WERI-Rb-1 (cell line): ENCODE measurements at regions not wholly inside any gene's neighbourhood (a gene's known extent, or its start where the extent isn't known, plus 50 kb on each side); places are given as distances from the start of the nearest gene placed in this dataset.

Source experiments
- DNase-seq: peaks from one replicate; pipeline ENCODE4 v3.0.0-alpha.2; 2020
- H3K27ac ChIP-seq: fragments of 250-450 bp; sonication (Bioruptor Pico); 2 replicates; pipeline ENCODE4 v1.5.1; 2020; ENCODE audit warnings: mild to moderate bottlenecking, moderate library complexity
- H3K27me3 ChIP-seq: fragments of 250-450 bp; sonication (Bioruptor Pico); 2 replicates; pipeline ENCODE4 v1.5.1; 2021; ENCODE audit warnings: mild to moderate bottlenecking, low read depth, moderate library complexity; ENCODE audit not compliant: insufficient read depth, severe bottlenecking
- H3K36me3 ChIP-seq: fragments of 250-450 bp; sonication (Bioruptor Pico); 2 replicates; pipeline ENCODE4 v1.5.1; 2020; ENCODE audit warnings: mild to moderate bottlenecking, moderate library complexity
- H3K4me3 ChIP-seq: 2 replicates; pipeline ENCODE4 v1.5.1; 2011; ENCODE audit warnings: low read depth, mild to moderate bottlenecking, control low read depth, low read length
- H3K9me3 ChIP-seq: fragments of 250-450 bp; sonication (Bioruptor Pico); 2 replicates; pipeline ENCODE4 v1.5.1; 2021; ENCODE audit warnings: mild to moderate bottlenecking, moderate library complexity; ENCODE audit not compliant: severe bottlenecking
- CTCF ChIP-seq: IDR thresholded peaks from 2 replicates; pipeline ENCODE4 v1.5.1; 2011; ENCODE audit warnings: low read depth, mild to moderate bottlenecking, control low read depth, inconsistent platforms, low read length

- no peak overlapping the region for H3K27ac ChIP-seq
- DNase-seq, result no peak
- H3K9me3 ChIP-seq, result no peaks in the 10 kb centered on the region
- H3K36me3 ChIP-seq, result no peaks in the 10 kb centered on the region
- no peaks in the 10 kb centered on the region for H3K27me3 ChIP-seq
- H3K4me3 ChIP-seq, result no peak overlapping the region
- TF ChIP-seq CTCF, result no peak
Measured at GRCh38 chr2:105469781-105470180, 70.9 kb upstream of the FHL2 start.

GRCh38 chr2:105468582-105469042, 69.8 kb upstream of the FHL2 start:
- no peak for DNase-seq
- Histone ChIP-seq H3K4me3 (no peak overlapping the region), H3K27me3 (no peaks in the 10 kb centered on the region), H3K27ac (no peak overlapping the region), H3K36me3 (no peaks in the 10 kb centered on the region), H3K9me3 (no peaks in the 10 kb centered on the region)
- TF ChIP-seq CTCF, result no peak

GRCh38 chr2:105464325-105464724, 65.5 kb upstream of the FHL2 start:
- H3K27ac ChIP-seq, result no peak overlapping the region
- no peaks in the 10 kb centered on the region for H3K27me3 ChIP-seq
- no peak for DNase-seq
- H3K4me3 ChIP-seq, result no peak overlapping the region
- no peaks in the 10 kb centered on the region for H3K36me3 ChIP-seq
- no peaks in the 10 kb centered on the region for H3K9me3 ChIP-seq
- TF ChIP-seq CTCF, result no peak

GRCh38 chr2:105460048-105460732, 61.3 kb upstream of the FHL2 start:
- Histone ChIP-seq H3K9me3 (no peaks in the 10 kb centered on the region), H3K27ac (no peak overlapping the region), H3K36me3 (no peaks in the 10 kb centered on the region), H3K4me3 (no peak overlapping the region), H3K27me3 (no peaks in the 10 kb centered on the region)
- no peak for DNase-seq
- no peak for TF ChIP-seq CTCF

GRCh38 chr2:105458076-105458475, 59.2 kb upstream of the FHL2 start:
- TF ChIP-seq CTCF, result no peak
- no peaks in the 10 kb centered on the region for H3K9me3 ChIP-seq
- no peak overlapping the region for H3K27ac ChIP-seq
- no peak overlapping the region for H3K4me3 ChIP-seq
- no peak for DNase-seq
- H3K36me3 ChIP-seq, result no peaks in the 10 kb centered on the region
- no peaks in the 10 kb centered on the region for H3K27me3 ChIP-seq

GRCh38 chr2:105455488-105456003, 56.7 kb upstream of the FHL2 start:
- H3K9me3 ChIP-seq, result no peaks in the 10 kb centered on the region
- H3K27ac ChIP-seq, result no peak overlapping the region
- no peak for DNase-seq
- H3K36me3 ChIP-seq, result no peaks in the 10 kb centered on the region
- no peak for TF ChIP-seq CTCF
- H3K27me3 ChIP-seq, result no peaks in the 10 kb centered on the region
- no peak overlapping the region for H3K4me3 ChIP-seq
